Testis (tissue), 2 donors: ENCODE measurements at regions not wholly inside any gene's neighbourhood (a gene's known extent, or its start where the extent isn't known, plus 50 kb on each side); places are given as distances from the start of the nearest gene placed in this dataset.
A peak's percentile ranks its signal among the peaks of the same experiment; 100 is the strongest.

Experiments
- DNase-seq: peaks from one replicate; pipeline ENCODE4 v3.0.0-alpha.2; 2019
- H3K27ac ChIP-seq, 2 donors: fragments of 200-600 bp; sonication (generic); one replicate each; pipeline ENCODE4 v1.5.1; 2019
- H3K27me3 ChIP-seq: fragments of 200-600 bp; sonication (generic); one replicate; pipeline ENCODE4 v1.5.1; 2019
- H3K36me3 ChIP-seq: fragments of 200-600 bp; sonication (generic); one replicate; pipeline ENCODE4 v1.5.1; 2017; ENCODE audit warnings: low read depth; ENCODE audit errors: missing control alignments
- H3K4me1 ChIP-seq: fragments of 200-600 bp; sonication (generic); one replicate; pipeline ENCODE4 v1.5.1; 2019
- H3K4me3 ChIP-seq, 2 donors: fragments of 200-600 bp; sonication (generic); one replicate each; pipeline ENCODE4 v1.5.1; 2017 to 2019
- H3K9me3 ChIP-seq: fragments of 200-600 bp; sonication (generic); one replicate; pipeline ENCODE4 v1.5.1; 2017
- POLR2A ChIP-seq: fragments of 450-650 bp; IDR thresholded peaks from one replicate; pipeline ENCODE4 v1.6.1; 2017; ENCODE audit warnings: antibody characterized with exemption, mild to moderate bottlenecking, moderate library complexity
- WGBS, 2 donors: methylation state at CpG; one replicate each; pipeline ENCODE4 v1.1.5; 2018; 5-methylcytosine and 5-hydroxymethylcytosine counted together
- intact Hi-C: fragments of 100-400 bp; cut with DNase I; formaldehyde crosslinking; loops from one replicate; pipeline ENCODE4 v1.15.1; 2023; ENCODE audit warnings: low total_unique reads
- TF ChIP-seq, protein P1 (sequence below), 3 experiments: fragments of 450-650 bp in 2 of 3; fragments of 200-600 bp in 1 of 3; sonication (generic) in 1 of 3; IDR thresholded peaks; one replicate each; pipeline ENCODE4 v1.5.1; 2016 to 2019; ENCODE audit warnings: antibody characterized with exemption in 3 of 3, mild to moderate bottlenecking in 2 of 3, moderate library complexity in 1 of 3

DNA sequence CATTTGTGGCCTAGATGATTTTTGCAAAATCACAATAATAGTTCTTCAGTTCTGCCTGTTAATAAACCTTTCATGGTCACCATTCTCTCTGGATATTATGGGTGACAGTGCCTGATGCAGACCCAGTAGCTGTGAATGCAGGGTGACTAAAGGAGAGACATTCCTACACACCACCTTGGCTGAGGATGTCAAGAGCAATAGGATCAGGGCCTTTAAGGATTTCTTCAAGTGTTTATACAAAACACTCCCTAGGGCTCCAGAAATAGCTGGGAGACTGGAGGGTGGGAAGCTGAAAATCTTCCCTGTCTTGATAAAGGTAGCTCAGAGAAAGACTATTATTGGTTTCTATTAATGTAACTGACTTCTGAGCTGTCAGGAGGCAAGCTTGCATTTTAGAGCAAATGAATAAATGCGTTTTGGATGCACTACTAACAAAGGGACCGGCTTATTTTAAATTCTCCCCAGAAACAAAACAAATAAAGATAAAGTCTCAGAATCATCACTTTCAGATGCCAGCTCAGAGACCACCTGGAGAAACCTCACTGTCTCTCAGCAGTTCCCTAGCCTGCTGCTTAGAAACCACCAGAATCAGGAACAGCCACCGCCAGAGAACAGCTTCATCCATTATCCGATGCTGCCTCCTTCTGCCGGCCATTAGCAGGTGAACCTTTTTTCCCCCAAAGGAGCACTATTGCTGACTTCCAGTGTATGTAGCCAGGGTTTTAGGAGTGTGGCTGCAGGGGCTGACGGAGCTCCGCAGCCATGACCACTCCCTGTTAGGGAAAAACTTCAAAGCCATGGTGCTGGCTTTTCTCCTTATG lies 171.4 kb upstream of the DYNLRB2 start:
- no peaks in the 10 kb centered on the region for H3K27me3 ChIP-seq
- no peak overlapping the region for H3K27ac ChIP-seq
- intact Hi-C loops: no loop called here
- peak; percentile 69 for DNase-seq
- WGBS, 2 donors: 40 to 42% methylated on average over 7 of the region's 7 CpGs
- no peaks in the 10 kb centered on the region for H3K9me3 ChIP-seq
- no peak overlapping the region for H3K4me3 ChIP-seq
- TF ChIP-seq POLR2A: no peak
- TF ChIP-seq, protein P1, sequence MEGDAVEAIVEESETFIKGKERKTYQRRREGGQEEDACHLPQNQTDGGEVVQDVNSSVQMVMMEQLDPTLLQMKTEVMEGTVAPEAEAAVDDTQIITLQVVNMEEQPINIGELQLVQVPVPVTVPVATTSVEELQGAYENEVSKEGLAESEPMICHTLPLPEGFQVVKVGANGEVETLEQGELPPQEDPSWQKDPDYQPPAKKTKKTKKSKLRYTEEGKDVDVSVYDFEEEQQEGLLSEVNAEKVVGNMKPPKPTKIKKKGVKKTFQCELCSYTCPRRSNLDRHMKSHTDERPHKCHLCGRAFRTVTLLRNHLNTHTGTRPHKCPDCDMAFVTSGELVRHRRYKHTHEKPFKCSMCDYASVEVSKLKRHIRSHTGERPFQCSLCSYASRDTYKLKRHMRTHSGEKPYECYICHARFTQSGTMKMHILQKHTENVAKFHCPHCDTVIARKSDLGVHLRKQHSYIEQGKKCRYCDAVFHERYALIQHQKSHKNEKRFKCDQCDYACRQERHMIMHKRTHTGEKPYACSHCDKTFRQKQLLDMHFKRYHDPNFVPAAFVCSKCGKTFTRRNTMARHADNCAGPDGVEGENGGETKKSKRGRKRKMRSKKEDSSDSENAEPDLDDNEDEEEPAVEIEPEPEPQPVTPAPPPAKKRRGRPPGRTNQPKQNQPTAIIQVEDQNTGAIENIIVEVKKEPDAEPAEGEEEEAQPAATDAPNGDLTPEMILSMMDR (IDR thresholded peaks at IDR 0.05): peak in 2 of 3 experiments; percentile 41 to 50
- H3K36me3 ChIP-seq: no peaks in the 10 kb centered on the region
- H3K4me1 ChIP-seq: no peaks in the 10 kb centered on the region

GRCh38 chr16:80367037-80367658 lies 173.6 kb upstream of the DYNLRB2 start:
- no peaks in the 10 kb centered on the region for H3K27me3 ChIP-seq
- H3K36me3 ChIP-seq: no peaks in the 10 kb centered on the region
- TF ChIP-seq POLR2A: no peak
- TF ChIP-seq, protein P1 (IDR thresholded peaks at IDR 0.05): no peak
- H3K4me3 ChIP-seq: no peak overlapping the region
- DNase-seq: no peak
- H3K9me3 ChIP-seq: no peaks in the 10 kb centered on the region
- H3K27ac ChIP-seq: peak overlapping the region; percentile 1 to 53
- WGBS, 2 donors: 42 to 58% methylated on average over 2 of the region's 2 CpGs
- intact Hi-C loops: no loop called here
- H3K4me1 ChIP-seq: no peaks in the 10 kb centered on the region

- no peaks in the 10 kb centered on the region for H3K9me3 ChIP-seq
- TF ChIP-seq, protein P1 (IDR thresholded peaks at IDR 0.05): no peak
- TF ChIP-seq POLR2A: no peak
- H3K36me3 ChIP-seq: no peaks in the 10 kb centered on the region
- H3K4me3 ChIP-seq: no peak overlapping the region
- no peaks in the 10 kb centered on the region for H3K4me1 ChIP-seq
- 95% methylated on average over 10 of the region's 10 CpGs for WGBS, 2 donors
- H3K27ac ChIP-seq: no peak overlapping the region
- intact Hi-C loops: no loop called here
- DNase-seq: no peak
- H3K27me3 ChIP-seq: no peaks in the 10 kb centered on the region
Measured at GRCh38 chr16:80366023-80366422, 174.8 kb upstream of the DYNLRB2 start.

DNA sequence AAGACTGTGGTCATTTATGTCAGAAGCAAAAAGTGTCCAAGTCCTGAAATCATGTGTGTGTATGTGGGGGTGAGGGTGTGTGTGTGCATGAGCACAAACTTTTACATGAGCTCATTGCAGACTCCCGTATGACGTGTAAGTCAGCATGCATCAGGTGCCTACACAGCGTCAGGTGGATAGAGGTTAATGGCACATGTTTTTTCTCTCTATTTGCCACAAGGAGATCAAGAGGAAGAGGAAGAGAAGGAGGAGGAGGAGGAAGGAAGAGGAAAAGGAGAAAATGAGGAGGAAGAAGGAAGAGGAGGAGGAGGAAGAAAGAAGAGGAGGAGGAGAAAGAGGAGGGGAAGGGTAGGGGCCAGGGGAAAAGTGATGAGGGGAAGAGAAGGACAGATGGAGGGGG lies 178.0 kb upstream of the DYNLRB2 start:
- no peak for DNase-seq
- Histone ChIP-seq H3K36me3 (no peaks in the 10 kb centered on the region), H3K4me1 (no peaks in the 10 kb centered on the region), H3K27me3 (no peaks in the 10 kb centered on the region), H3K27ac (no peak overlapping the region), H3K4me3 (no peak overlapping the region), H3K9me3 (no peaks in the 10 kb centered on the region)
- intact Hi-C loops: no loop called here
- 94% methylated on average over 3 of the region's 3 CpGs for WGBS, 2 donors
- no peak for TF ChIP-seq POLR2A
- TF ChIP-seq, protein P1 (IDR thresholded peaks at IDR 0.05): no peak
